K562 (cell line): ENCODE measurements at regions not wholly inside any gene's neighbourhood (a gene's known extent, or its start where the extent isn't known, plus 50 kb on each side); places are given as distances from the start of the nearest gene placed in this dataset.

ENCODE experiments used
- ATAC-seq: fragments of 200-7000 bp; cut with Tn5 transposase; 3 replicates; pipeline ENCODE4 v1.9.1; 2020; ENCODE audit warnings: moderate library complexity
- BruUV-seq: library from RNA; stranded (reverse); fragments of 400-500 nt; replicated peaks from 2 replicates; lab custom pipeline; 2021; lab: Mats Ljungman, UMichigan
- CTCF ChIA-PET: fragments of 300-600 bp; formaldehyde crosslinking; extraction: SDS; loops from one replicate; lab custom pipeline; 2021; ENCODE audit warnings: low intra/inter-chr PET ratio; lab: Yijun Ruan, JAX
- POLR2A ChIA-PET: fragments of 300-600, 350-650 bp; sonication (Branson Sonifier 250); formaldehyde crosslinking; extraction: SDS; loops from one replicate; lab custom pipeline; 2021; ENCODE audit warnings: antibody characterized with exemption, inconsistent platforms; lab: Yijun Ruan, JAX
- DNase-seq, 4 experiments: peaks; one replicate each; pipeline versions ENCODE4 v3.0.0 to v3.0.0-alpha.2; 2011 to 2018; ENCODE audit warnings: low spot score in 3 of 4, mixed read lengths in 3 of 4; ENCODE audit errors: extremely low read depth in 1 of 4
- FAIRE-seq: peaks from 2 replicates; lab custom pipeline; 2011; peaks lifted over from hg19 to GRCh38; lab: Jason Lieb, UNC
- H2AFZ ChIP-seq: 2 replicates; pipeline ENCODE4 v1.6.0; 2011; ENCODE audit warnings: low read depth, low read length, control low read depth, inconsistent platforms
- H3K27ac ChIP-seq: fragments of 200-600 bp; 3 replicates; pipeline ENCODE4 v1.8.0; 2011; ENCODE audit warnings: low read depth, mild to moderate bottlenecking, control low read depth, inconsistent platforms, low read length, moderate library complexity, mixed read lengths; ENCODE audit errors: extremely low read depth
- H3K27me3 ChIP-seq, 2 experiments: fragments of 300-600 bp in 1 of 2; 2 replicates in 1 of 2; 3 replicates in 1 of 2; pipeline versions ENCODE4 v1.6.0 to v1.8.0; 2011; ENCODE audit warnings: inconsistent platforms in 2 of 2, low read length in 2 of 2, mild to moderate bottlenecking in 1 of 2, mixed read lengths in 1 of 2, moderate library complexity in 1 of 2; ENCODE audit not compliant: control insufficient read depth in 2 of 2, insufficient read depth in 2 of 2
- H3K36me3 ChIP-seq: fragments of 300-600 bp; 3 replicates; pipeline ENCODE4 v1.8.0; 2011; ENCODE audit warnings: mild to moderate bottlenecking, low read length, inconsistent platforms; ENCODE audit not compliant: control insufficient read depth, insufficient read depth
- H3K4me1 ChIP-seq, 2 experiments: fragments of 200-600 bp in 1 of 2; replicated peaks in 1 of 2; 2 replicates in 1 of 2; 3 replicates in 1 of 2; pipeline versions ENCODE4 v1.5.1 to v1.8.0; 2011; ENCODE audit warnings: inconsistent platforms in 2 of 2, low read length in 2 of 2, mild to moderate bottlenecking in 1 of 2, mixed read lengths in 1 of 2, moderate library complexity in 1 of 2; ENCODE audit not compliant: control insufficient read depth in 2 of 2, insufficient read depth in 2 of 2
- H3K4me2 ChIP-seq: 2 replicates; pipeline ENCODE4 v1.6.1; 2011; ENCODE audit warnings: low read length, control low read depth, inconsistent platforms, mixed read lengths; ENCODE audit not compliant: insufficient read depth
- H3K4me3 ChIP-seq: fragments of 200-600 bp; sonication (generic), shearing (Covaris generic); 2 replicates; pipeline ENCODE4 v1.5.1; 2016; ENCODE audit warnings: control low read depth, inconsistent platforms
- H3K79me2 ChIP-seq: fragments of 200-600 bp; 3 replicates; pipeline ENCODE4 v1.8.0; 2011; ENCODE audit warnings: low read length, inconsistent platforms; ENCODE audit not compliant: control insufficient read depth, insufficient read depth
- H3K9ac ChIP-seq, 2 experiments: 2 replicates each; pipeline versions ENCODE4 v1.6.0 to v1.6.1; 2011; ENCODE audit warnings: low read depth in 2 of 2, low read length in 2 of 2, control low read depth in 1 of 2, inconsistent platforms in 1 of 2, mild to moderate bottlenecking in 1 of 2, mixed read lengths in 1 of 2; ENCODE audit not compliant: insufficient read depth in 1 of 2
- H3K9me1 ChIP-seq: one replicate; pipeline ENCODE4 v1.6.0; 2011; ENCODE audit warnings: inconsistent platforms, mild to moderate bottlenecking, low read length, moderate library complexity; ENCODE audit not compliant: control insufficient read depth, insufficient read depth
- H3K9me3 ChIP-seq: replicated peaks from 2 replicates; pipeline ENCODE4 v1.5.1; 2011; ENCODE audit warnings: low read depth, low read length, inconsistent platforms; ENCODE audit not compliant: control insufficient read depth, insufficient read depth
- H4K20me1 ChIP-seq: replicated peaks from 2 replicates; pipeline ENCODE4 v1.6.1; 2011; ENCODE audit warnings: low read length, inconsistent platforms, mixed read lengths; ENCODE audit not compliant: control insufficient read depth, insufficient read depth
- JUND ChIP-seq, 2 experiments: IDR thresholded peaks; 2 replicates in 1 of 2; 3 replicates in 1 of 2; pipeline ENCODE4 v1.6.1; 2011; ENCODE audit warnings: borderline replicate concordance in 2 of 2, low read depth in 2 of 2, low read length in 2 of 2, improper control_type of control experiment in 1 of 2, missing biosample characterization in 1 of 2, missing genetic modification characterization in 1 of 2, missing genetic modification reagents in 1 of 2
- MYNN ChIP-seq, 2 experiments: sonication (generic); formaldehyde crosslinking in 1 of 2; IDR thresholded peaks; 2 replicates each; pipeline versions ENCODE4 v1.5.0 to v1.6.1; 2016 to 2020; ENCODE audit warnings: antibody characterized with exemption in 1 of 2, missing genetic modification reagents in 1 of 2
- RBM17 ChIP-seq: fragments of 200-400 bp; formaldehyde crosslinking; IDR thresholded peaks from 2 replicates; pipeline ENCODE4 v1.6.1; 2017; ENCODE audit warnings: low read depth, mild to moderate bottlenecking, low read length, borderline replicate concordance
- RFX5 ChIP-seq: IDR thresholded peaks from 2 replicates; pipeline ENCODE4 v1.6.1; 2011; ENCODE audit warnings: low read depth, mild to moderate bottlenecking, improper control_type of control experiment, low read length
- STAT5A ChIP-seq: IDR thresholded peaks from 2 replicates; pipeline ENCODE4 v1.6.1; 2012; ENCODE audit warnings: low read length, inconsistent platforms, borderline replicate concordance
- STAT5B ChIP-seq: fragments of 250-450 bp; sonication (Bioruptor Pico); IDR thresholded peaks from 2 replicates; pipeline ENCODE4 v1.8.0; 2021; ENCODE audit warnings: mild to moderate bottlenecking, inconsistent platforms
- ZNF274 ChIP-seq: IDR thresholded peaks from 2 replicates; pipeline ENCODE4 v1.6.1; 2011; ENCODE audit warnings: low read depth, mild to moderate bottlenecking, low read length, moderate library complexity, borderline replicate concordance
- ZNF444 ChIP-seq: fragments of 250-450 bp; sonication (Bioruptor Pico); IDR thresholded peaks from 2 replicates; pipeline ENCODE4 v1.4.0; 2020; ENCODE audit warnings: mild to moderate bottlenecking, moderate library complexity
- in situ Hi-C: fragments of 300-500 bp; cut with MboI; formaldehyde crosslinking; loops from 4 replicates; pipeline ENCODE4 v1.15.0; 2018; ENCODE audit warnings: inconsistent platforms, mixed read lengths
- intact Hi-C: fragments of 100-400 bp; cut with micrococcal nuclease; formaldehyde crosslinking; loops from 2 replicates; pipeline ENCODE4 v1.14.2; 2022

- Histone ChIP-seq H3K27me3 (no peaks in the 10 kb centered on the region), H3K36me3 (no peaks in the 10 kb centered on the region), H3K9me3 (no peaks in the 10 kb centered on the region), H3K27ac (no peak overlapping the region), H3K9ac (no peak overlapping the region), H2AFZ (no peak overlapping the region), H3K4me1 (no peaks in the 10 kb centered on the region), H3K9me1 (no peaks in the 10 kb centered on the region), H3K79me2 (no peaks in the 10 kb centered on the region), H4K20me1 (no peaks in the 10 kb centered on the region), H3K4me3 (no peak overlapping the region), H3K4me2 (no peak overlapping the region)
- ChIA-PET CTCF (no interaction called here), POLR2A (no interaction called here)
- TF ChIP-seq MYNN (IDR thresholded peaks at IDR 0.05) = no peak
- TF ChIP-seq MYNN (CRISPR knock-in tag; IDR thresholded peaks at IDR 0.05) = no peak
- TF ChIP-seq STAT5A = no peak
- no peak for TF ChIP-seq STAT5B (CRISPR knock-in tag)
- no peak for TF ChIP-seq RBM17
- ATAC-seq = no peak
- FAIRE-seq = no peak
- in situ Hi-C loops = loop anchor here (5.0 kb wide), 1 partner anchor 124 kb away; no protein-coding TSS in a partner anchor
- intact Hi-C loops = no loop called here
- BruUV-seq = no TSS peak
- DNase-seq = no peak
These were observed 152.7 kb downstream of the ZNF737 start for GRCh38 chr19:20412846-20413245.

GRCh38 chr19:20397292-20397691 is 168.3 kb downstream of the ZNF737 start:
- Histone ChIP-seq H3K4me3 (no peak overlapping the region), H3K27ac (no peak overlapping the region), H3K9me3 (no peaks in the 10 kb centered on the region), H3K27me3 (no peaks in the 10 kb centered on the region), H3K4me2 (no peak overlapping the region)
- no peak for FAIRE-seq
- ChIA-PET POLR2A (no interaction called here), CTCF (no interaction called here)
- intact Hi-C loops = no loop called here
- no peak for TF ChIP-seq ZNF444
- TF ChIP-seq ZNF274 = peak; percentile 90
- no peak for TF ChIP-seq RFX5
- no peak for TF ChIP-seq JUND (IDR thresholded peaks at IDR 0.05; ENCODE audit: borderline replicate concordance, low read depth, low read length)
- TF ChIP-seq JUND (tag; IDR thresholded peaks at IDR 0.05; ENCODE audit: borderline replicate concordance, low read depth, low read length) = no peak
- TF ChIP-seq, all 486 proteins: peak for 1
- H3K9ac ChIP-seq = no peak overlapping the region
- no peaks in the 10 kb centered on the region for H3K9me1 ChIP-seq
- no peaks in the 10 kb centered on the region for H3K36me3 ChIP-seq
- no TSS peak for BruUV-seq
- no peaks in the 10 kb centered on the region for H3K4me1 ChIP-seq
- H2AFZ ChIP-seq = no peak overlapping the region
- in situ Hi-C loops = no loop called here
- ATAC-seq (no peak), DNase-seq (no peak)
- no peaks in the 10 kb centered on the region for H4K20me1 ChIP-seq
- no peaks in the 10 kb centered on the region for H3K79me2 ChIP-seq
